Fibroblast of lung (primary cell): ENCODE measurements at regions not wholly inside any gene's neighbourhood (a gene's known extent, or its start where the extent isn't known, plus 50 kb on each side); places are given as distances from the start of the nearest gene placed in this dataset.

Source experiments
- EZH2 ChIP-seq: IDR thresholded peaks from 2 replicates; pipeline ENCODE4 v1.5.1; 2012; ENCODE audit warnings: low read length, control low read depth, mild to moderate bottlenecking; ENCODE audit errors: missing control alignments
- TF ChIP-seq, protein P1 (sequence below), 2 donors: IDR thresholded peaks in 1 of 2; conservative IDR thresholded peaks in 1 of 2; 1 replicate in 1 of 2; 2 replicates in 1 of 2; pipeline ENCODE4 v1.5.1; 2011 to 2012; ENCODE audit warnings: low read length in 2 of 2, control low read depth in 1 of 2, inconsistent platforms in 1 of 2, low read depth in 1 of 2, mild to moderate bottlenecking in 1 of 2

DNA sequence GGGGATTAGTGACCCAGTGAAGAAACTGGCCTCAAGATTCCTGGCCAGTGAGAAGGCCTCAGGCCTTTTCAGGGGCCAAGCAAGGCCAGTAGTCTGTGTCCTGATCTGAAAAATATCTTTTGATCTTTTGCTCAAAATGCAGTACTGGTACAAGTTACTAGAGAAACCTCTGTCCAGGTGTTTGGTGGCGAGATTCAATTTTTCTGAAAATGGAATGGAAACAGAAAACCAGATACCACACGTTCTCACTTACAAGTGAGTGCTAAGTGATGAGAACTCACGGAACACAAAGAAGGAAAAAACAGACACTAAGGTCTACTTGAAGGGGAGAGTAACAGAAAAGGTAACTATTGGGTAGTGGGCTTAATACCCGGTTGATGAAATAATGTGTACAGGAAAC, 463.4 kb downstream of the ZIC1 start:
- TF ChIP-seq, protein P1, sequence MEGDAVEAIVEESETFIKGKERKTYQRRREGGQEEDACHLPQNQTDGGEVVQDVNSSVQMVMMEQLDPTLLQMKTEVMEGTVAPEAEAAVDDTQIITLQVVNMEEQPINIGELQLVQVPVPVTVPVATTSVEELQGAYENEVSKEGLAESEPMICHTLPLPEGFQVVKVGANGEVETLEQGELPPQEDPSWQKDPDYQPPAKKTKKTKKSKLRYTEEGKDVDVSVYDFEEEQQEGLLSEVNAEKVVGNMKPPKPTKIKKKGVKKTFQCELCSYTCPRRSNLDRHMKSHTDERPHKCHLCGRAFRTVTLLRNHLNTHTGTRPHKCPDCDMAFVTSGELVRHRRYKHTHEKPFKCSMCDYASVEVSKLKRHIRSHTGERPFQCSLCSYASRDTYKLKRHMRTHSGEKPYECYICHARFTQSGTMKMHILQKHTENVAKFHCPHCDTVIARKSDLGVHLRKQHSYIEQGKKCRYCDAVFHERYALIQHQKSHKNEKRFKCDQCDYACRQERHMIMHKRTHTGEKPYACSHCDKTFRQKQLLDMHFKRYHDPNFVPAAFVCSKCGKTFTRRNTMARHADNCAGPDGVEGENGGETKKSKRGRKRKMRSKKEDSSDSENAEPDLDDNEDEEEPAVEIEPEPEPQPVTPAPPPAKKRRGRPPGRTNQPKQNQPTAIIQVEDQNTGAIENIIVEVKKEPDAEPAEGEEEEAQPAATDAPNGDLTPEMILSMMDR (conservative IDR thresholded peaks at IDR 0.05 in 1 of 2, IDR thresholded peaks at IDR 0.05 in 1 of 2; ENCODE audit: low read depth in 1 of 2, low read length in 2 of 2) = no peak
- TF ChIP-seq EZH2 = no peak
